ENCODE measurements at regions not wholly inside any gene's neighbourhood (a gene's known extent, or its start where the extent isn't known, plus 50 kb on each side); places are given as distances from the start of the nearest gene placed in this dataset.
"Not testable (repeated sequence)": the region's sequence is repeated elsewhere in the genome, so short reads cannot be mapped to it uniquely, and the experiment has no call there.

DNA sequence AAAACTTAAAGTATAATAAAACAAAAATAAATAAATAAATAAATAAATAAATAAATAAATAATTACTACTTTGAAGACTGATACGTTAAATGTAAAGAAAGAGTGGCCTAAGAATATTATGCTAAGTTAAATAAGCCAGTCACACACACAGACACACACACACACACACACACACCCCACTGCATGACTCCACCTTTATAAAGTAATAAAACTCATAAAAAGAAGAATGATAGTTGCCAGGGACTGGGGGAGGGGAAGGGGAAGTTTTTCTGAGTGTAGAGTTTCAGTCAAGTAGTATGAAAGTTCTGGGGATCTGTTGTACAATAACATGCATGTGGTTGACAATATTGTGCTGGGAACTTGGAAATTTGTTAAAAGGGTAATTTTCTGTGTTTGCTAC, 1237.5 kb upstream of the GYPC start:
- TF ChIP-seq, protein P1, sequence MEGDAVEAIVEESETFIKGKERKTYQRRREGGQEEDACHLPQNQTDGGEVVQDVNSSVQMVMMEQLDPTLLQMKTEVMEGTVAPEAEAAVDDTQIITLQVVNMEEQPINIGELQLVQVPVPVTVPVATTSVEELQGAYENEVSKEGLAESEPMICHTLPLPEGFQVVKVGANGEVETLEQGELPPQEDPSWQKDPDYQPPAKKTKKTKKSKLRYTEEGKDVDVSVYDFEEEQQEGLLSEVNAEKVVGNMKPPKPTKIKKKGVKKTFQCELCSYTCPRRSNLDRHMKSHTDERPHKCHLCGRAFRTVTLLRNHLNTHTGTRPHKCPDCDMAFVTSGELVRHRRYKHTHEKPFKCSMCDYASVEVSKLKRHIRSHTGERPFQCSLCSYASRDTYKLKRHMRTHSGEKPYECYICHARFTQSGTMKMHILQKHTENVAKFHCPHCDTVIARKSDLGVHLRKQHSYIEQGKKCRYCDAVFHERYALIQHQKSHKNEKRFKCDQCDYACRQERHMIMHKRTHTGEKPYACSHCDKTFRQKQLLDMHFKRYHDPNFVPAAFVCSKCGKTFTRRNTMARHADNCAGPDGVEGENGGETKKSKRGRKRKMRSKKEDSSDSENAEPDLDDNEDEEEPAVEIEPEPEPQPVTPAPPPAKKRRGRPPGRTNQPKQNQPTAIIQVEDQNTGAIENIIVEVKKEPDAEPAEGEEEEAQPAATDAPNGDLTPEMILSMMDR (conservative IDR thresholded peaks at IDR 0.05; ENCODE audit: low read depth, low read length) = no peak
- H3K4me3 ChIP-seq (ENCODE audit: low read length) = no peak overlapping the region
- no peak for DNase-seq (ENCODE audit: low read depth)

DNA sequence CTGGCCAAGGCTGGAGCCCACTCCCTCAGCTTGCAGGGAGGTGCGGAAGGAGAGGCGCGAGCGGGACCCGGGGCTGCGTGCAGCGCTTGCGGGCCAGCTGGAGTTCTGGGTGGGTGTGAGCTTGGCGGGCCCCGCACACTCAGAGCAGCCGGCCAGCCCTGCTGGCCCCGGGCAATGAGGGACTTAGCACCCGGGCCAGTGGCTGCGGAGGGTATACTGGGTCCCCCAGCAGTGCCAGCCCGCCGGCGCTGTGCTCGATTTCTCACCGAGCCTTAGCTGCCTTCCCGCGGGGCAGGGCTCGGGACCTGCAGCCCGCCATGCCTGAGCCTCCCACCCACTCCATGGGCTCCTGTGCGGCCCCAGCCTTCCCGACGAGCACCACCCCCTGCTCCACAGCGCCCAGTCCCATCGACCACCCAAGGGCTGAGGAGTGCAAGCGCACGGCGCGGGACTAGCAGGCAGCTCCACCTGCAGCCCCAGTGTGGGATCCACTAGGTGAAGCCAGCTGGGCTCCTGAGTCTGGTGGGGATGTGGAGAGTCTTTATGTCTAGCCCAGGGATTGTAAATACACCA, 1233.7 kb upstream of the GYPC start:
- not testable (repeated sequence) for DNase-seq (ENCODE audit: low read depth); H3K4me3 ChIP-seq (ENCODE audit: low read length)

GRCh38 chr2:125424266-125424785, 1231.6 kb upstream of the GYPC start:
- DNase-seq (ENCODE audit: low read depth) = peak; percentile 13
- no peak overlapping the region for H3K4me3 ChIP-seq (ENCODE audit: low read length)
- TF ChIP-seq, protein P1 (conservative IDR thresholded peaks at IDR 0.05; ENCODE audit: low read depth, low read length) = no peak

DNA sequence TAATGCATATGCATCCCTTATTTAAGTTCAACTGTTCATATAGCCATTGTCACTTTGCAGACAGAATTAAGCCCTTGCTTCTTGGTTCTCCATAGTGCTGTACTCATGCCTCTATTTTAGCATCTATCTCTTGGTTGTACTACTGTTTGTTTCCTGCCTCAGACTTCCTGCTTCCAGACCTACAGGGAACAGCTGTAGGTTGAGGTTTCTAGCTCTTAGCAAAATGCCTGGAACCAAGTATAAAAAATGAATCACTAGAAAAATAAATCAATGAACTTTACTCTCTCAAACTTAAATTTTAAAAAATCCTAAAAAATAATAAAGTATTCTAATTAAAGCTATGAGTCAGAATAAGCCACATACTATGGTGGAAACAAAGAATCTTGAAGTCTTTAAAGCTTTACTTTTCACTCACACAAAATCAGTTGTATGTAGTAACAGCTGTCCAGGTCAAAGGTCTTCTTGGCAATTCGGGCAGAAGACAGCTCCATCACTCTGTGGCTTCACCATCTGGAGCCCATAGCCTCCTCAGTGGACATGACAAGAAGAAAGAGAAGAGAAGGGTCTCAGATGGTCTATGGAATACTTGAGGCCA, 1228.1 kb upstream of the GYPC start:
- DNase-seq (ENCODE audit: low read depth) = no peak
- TF ChIP-seq, protein P1 (conservative IDR thresholded peaks at IDR 0.05; ENCODE audit: low read depth, low read length) = no peak

DNA sequence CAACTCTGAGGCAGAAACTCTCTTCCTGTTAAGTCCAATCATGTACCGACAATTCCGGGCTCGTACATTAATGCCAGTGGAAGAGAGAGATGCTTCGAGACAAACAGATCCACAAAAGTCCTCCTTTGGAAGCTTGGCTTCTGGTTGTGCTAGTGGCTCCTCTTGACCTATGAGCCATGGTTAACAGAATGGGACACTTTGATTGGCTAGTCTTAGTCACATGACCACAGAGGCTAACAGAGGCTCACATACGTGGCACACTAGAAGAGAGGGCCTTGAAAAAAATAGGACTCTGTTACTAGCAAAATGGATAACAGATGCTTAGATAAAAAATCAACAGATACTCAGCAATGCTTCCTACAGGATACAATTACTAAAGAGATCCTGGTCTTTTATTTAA, 1211.9 kb upstream of the GYPC start:
- TF ChIP-seq, protein P1 (conservative IDR thresholded peaks at IDR 0.05; ENCODE audit: low read depth, low read length) = no peak
- H3K4me3 ChIP-seq (ENCODE audit: low read length) = no peak overlapping the region
- no peak for DNase-seq (ENCODE audit: low read depth)

More for the DNA sequence above, 1228.1 kb upstream of the GYPC start:
- H3K4me3 ChIP-seq (ENCODE audit: low read length) = no peak overlapping the region

DNA sequence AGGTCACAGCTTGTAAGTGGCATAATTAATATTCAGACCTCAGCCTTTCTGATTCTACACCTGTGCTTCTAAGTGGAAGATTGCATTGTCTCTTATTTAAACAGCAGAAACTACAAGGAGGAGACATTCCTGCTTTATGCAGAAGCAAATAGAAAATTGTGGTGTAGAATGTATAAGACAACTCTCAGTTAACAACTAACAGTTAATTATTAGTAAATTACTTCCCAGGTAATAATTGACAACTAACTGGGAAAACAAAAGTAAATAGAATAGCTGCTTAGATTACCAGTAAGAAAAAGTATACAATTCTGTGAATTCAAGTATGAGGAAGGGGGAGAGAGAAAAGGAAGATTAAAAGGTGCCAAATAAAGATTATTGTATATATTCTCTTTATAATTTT, 1210.5 kb upstream of the GYPC start:
- no peak for DNase-seq (ENCODE audit: low read depth)
- H3K4me3 ChIP-seq (ENCODE audit: low read length) = no peak overlapping the region
- TF ChIP-seq, protein P1 (conservative IDR thresholded peaks at IDR 0.05; ENCODE audit: low read depth, low read length) = no peak

DNA sequence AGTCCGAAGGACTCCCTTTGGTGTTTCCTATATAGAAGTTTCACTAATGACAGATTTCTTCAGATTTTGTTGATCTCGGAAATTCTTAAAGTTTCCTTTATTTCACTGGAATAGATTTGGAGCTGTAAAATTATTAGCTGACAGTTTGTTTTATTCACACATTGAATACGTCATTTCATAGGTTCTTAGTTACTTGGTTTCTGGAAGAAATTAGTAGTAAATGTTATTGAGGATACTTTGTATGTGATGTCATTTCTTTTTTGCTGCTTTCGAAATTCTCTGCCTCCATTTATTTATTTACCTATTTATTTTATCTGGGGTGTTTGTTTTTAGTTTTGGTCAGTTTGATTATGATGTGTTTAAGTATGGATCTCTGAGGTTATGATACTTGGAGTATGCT, 1205.9 kb upstream of the GYPC start:
- TF ChIP-seq, protein P1 (conservative IDR thresholded peaks at IDR 0.05; ENCODE audit: low read depth, low read length) = no peak
- DNase-seq (ENCODE audit: low read depth) = no peak
- H3K4me3 ChIP-seq (ENCODE audit: low read length) = no peak overlapping the region
